PFSK-1 (cell line): ENCODE measurements at regions not wholly inside any gene's neighbourhood (a gene's known extent, or its start where the extent isn't known, plus 50 kb on each side); places are given as distances from the start of the nearest gene placed in this dataset.

Experiments
- FOXP2 ChIP-seq: optimal IDR thresholded peaks from 2 replicates; pipeline ENCODE3; 2011; ENCODE audit warnings: borderline replicate concordance, control low read depth, inconsistent platforms; ENCODE audit not compliant: insufficient read depth; ENCODE audit errors: extremely low read length, extremely low read depth
- POLR2AphosphoS5 ChIP-seq: IDR thresholded peaks from 2 replicates; pipeline ENCODE4 v1.6.1; 2012; ENCODE audit warnings: low read depth, mild to moderate bottlenecking, control low read depth, low read length, moderate library complexity
- SIN3A ChIP-seq: IDR thresholded peaks from 2 replicates; pipeline ENCODE4 v1.6.1; 2012; ENCODE audit warnings: mild to moderate bottlenecking, low read length, moderate library complexity, borderline replicate concordance; ENCODE audit not compliant: insufficient read depth
- TAF1 ChIP-seq: IDR thresholded peaks from 2 replicates; pipeline ENCODE4 v1.6.1; 2012; ENCODE audit warnings: low read length, control low read depth, borderline replicate concordance; ENCODE audit not compliant: insufficient read depth
- TF ChIP-seq, protein P1 (sequence below), 2 experiments: IDR thresholded peaks; 2 replicates each; pipeline versions ENCODE4 v1.6.1 to v1.8.0; 2011 to 2012; ENCODE audit warnings: low read depth in 2 of 2, low read length in 2 of 2, control low read depth in 1 of 2, inconsistent platforms in 1 of 2, mild to moderate bottlenecking in 1 of 2, moderate library complexity in 1 of 2; ENCODE audit not compliant: insufficient read depth in 1 of 2

DNA sequence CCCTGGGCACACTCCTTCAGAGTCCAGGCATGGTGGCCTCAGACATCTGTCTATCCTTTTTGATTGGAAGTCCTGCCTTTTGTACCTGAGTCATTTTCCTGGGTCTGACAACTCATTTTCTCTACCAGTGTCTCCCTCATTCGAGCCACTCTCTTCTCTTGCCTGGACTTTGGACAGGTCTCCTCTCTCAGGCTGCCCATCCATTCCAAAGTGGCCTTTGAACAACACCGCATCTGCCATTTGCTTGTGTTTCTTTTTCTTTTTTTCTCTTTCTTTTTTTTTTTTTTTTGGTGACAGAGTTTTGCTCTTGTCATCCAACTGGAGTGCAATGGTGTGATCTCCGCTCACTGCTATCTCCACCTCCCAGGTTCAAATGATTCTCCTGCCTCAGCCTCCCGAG is 142.1 kb upstream of the COBL start:
- no peak for TF ChIP-seq TAF1
- TF ChIP-seq, protein P1, sequence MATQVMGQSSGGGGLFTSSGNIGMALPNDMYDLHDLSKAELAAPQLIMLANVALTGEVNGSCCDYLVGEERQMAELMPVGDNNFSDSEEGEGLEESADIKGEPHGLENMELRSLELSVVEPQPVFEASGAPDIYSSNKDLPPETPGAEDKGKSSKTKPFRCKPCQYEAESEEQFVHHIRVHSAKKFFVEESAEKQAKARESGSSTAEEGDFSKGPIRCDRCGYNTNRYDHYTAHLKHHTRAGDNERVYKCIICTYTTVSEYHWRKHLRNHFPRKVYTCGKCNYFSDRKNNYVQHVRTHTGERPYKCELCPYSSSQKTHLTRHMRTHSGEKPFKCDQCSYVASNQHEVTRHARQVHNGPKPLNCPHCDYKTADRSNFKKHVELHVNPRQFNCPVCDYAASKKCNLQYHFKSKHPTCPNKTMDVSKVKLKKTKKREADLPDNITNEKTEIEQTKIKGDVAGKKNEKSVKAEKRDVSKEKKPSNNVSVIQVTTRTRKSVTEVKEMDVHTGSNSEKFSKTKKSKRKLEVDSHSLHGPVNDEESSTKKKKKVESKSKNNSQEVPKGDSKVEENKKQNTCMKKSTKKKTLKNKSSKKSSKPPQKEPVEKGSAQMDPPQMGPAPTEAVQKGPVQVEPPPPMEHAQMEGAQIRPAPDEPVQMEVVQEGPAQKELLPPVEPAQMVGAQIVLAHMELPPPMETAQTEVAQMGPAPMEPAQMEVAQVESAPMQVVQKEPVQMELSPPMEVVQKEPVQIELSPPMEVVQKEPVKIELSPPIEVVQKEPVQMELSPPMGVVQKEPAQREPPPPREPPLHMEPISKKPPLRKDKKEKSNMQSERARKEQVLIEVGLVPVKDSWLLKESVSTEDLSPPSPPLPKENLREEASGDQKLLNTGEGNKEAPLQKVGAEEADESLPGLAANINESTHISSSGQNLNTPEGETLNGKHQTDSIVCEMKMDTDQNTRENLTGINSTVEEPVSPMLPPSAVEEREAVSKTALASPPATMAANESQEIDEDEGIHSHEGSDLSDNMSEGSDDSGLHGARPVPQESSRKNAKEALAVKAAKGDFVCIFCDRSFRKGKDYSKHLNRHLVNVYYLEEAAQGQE (IDR thresholded peaks at IDR 0.05; ENCODE audit: insufficient read depth in 1 of 2, low read depth in 2 of 2, low read length in 2 of 2) = no peak
- TF ChIP-seq POLR2AphosphoS5 = no peak
- TF ChIP-seq SIN3A = no peak
- TF ChIP-seq FOXP2 = no peak

DNA sequence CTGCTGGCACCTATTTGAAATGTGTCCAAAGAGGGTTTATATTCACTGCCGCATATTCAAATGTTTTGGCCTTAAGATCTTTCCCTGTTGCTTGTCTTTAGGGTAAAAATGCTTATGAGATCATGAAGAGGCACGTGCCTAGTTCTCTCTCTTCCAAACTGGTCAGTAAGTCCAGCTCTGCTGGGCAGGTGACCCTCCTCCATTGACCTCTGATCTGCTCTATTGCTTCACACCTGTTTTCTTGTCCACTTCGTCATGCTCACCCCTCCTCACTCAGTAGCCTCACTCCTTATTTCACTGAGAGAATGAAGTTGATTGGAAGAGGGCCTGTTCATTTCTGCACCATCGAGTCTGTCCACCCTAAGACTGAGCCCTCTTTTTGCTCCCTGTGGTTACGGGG is 140.5 kb upstream of the COBL start:
- no peak for TF ChIP-seq FOXP2
- no peak for TF ChIP-seq POLR2AphosphoS5
- TF ChIP-seq, protein P1 (IDR thresholded peaks at IDR 0.05; ENCODE audit: insufficient read depth in 1 of 2, low read depth in 2 of 2, low read length in 2 of 2) = no peak
- no peak for TF ChIP-seq TAF1
- no peak for TF ChIP-seq SIN3A

GRCh38 chr7:51456431-51457060 is 139.9 kb upstream of the COBL start:
- TF ChIP-seq TAF1 = no peak
- TF ChIP-seq, protein P1 (IDR thresholded peaks at IDR 0.05; ENCODE audit: insufficient read depth in 1 of 2, low read depth in 2 of 2, low read length in 2 of 2) = no peak
- TF ChIP-seq FOXP2 = no peak
- TF ChIP-seq POLR2AphosphoS5 = no peak
- TF ChIP-seq SIN3A = no peak

- TF ChIP-seq, protein P1 (IDR thresholded peaks at IDR 0.05; ENCODE audit: insufficient read depth in 1 of 2, low read depth in 2 of 2, low read length in 2 of 2) = no peak
- no peak for TF ChIP-seq TAF1
- TF ChIP-seq SIN3A = no peak
- no peak for TF ChIP-seq POLR2AphosphoS5
- no peak for TF ChIP-seq FOXP2
Measured at GRCh38 chr7:51455948-51456347, 139.3 kb upstream of the COBL start.

DNA sequence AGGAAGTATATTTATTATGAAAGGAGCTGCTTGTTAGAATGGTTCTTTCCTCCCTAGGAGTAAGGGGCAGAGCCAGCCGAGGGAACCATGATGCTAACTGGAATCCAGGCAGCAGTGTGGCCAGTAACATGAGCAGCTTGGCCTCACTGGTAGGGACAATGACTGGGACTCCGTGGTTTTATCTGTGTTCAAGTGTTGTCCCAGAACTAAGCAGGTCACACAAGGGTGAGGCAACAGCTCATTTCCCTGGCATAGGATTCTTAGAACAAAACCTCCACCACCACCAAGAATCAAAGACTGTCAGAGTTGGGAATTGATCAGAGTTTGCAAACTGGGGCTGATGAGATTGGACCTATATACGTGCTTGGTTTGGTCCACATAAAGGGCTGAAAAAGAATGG is 138.9 kb upstream of the COBL start:
- TF ChIP-seq, protein P1 (IDR thresholded peaks at IDR 0.05; ENCODE audit: insufficient read depth in 1 of 2, low read depth in 2 of 2, low read length in 2 of 2) = no peak
- no peak for TF ChIP-seq FOXP2
- no peak for TF ChIP-seq TAF1
- TF ChIP-seq SIN3A = no peak
- no peak for TF ChIP-seq POLR2AphosphoS5
